Tongue (tissue), 1 donor: ENCODE measurements at regions not wholly inside any gene's neighbourhood (a gene's known extent, or its start where the extent isn't known, plus 50 kb on each side); places are given as distances from the start of the nearest gene placed in this dataset.
"Not testable (repeated sequence)": the region's sequence is repeated elsewhere in the genome, so short reads cannot be mapped to it uniquely, and the experiment has no call there.

Source experiments
- DNase-seq: peaks from one replicate; pipeline ENCODE4 v3.0.0-alpha.2; 2015

- no peak for DNase-seq
Observed at GRCh38 chr16:52787709-52788108, 240.8 kb upstream of the TOX3 start.

- DNase-seq, result no peak
Observed at GRCh38 chr16:52786091-52786490, 239.1 kb upstream of the TOX3 start.

GRCh38 chr16:52785653-52786052 is 238.7 kb upstream of the TOX3 start:
- DNase-seq, result no peak

GRCh38 chr16:52783616-52784015 is 236.7 kb upstream of the TOX3 start:
- DNase-seq, result no peak

- DNase-seq, result no peak
Observed at GRCh38 chr16:52781005-52781630, 234.2 kb upstream of the TOX3 start.

GRCh38 chr16:52773026-52773425 is 226.1 kb upstream of the TOX3 start:
- no peak for DNase-seq

GRCh38 chr16:52770828-52771227 is 223.9 kb upstream of the TOX3 start:
- DNase-seq, result no peak

- DNase-seq, result no peak
Observed at GRCh38 chr16:52758473-52758855, 211.5 kb upstream of the TOX3 start.

GRCh38 chr16:52757746-52758472 is 211.0 kb upstream of the TOX3 start:
- DNase-seq, result no peak

- no peak for DNase-seq
Observed at GRCh38 chr16:52756812-52757517, 210.0 kb upstream of the TOX3 start.

- no peak for DNase-seq
Observed at GRCh38 chr16:52755396-52755795, 208.5 kb upstream of the TOX3 start.

GRCh38 chr16:52751035-52751434 is 204.1 kb upstream of the TOX3 start:
- no peak for DNase-seq

- no peak for DNase-seq
Observed at GRCh38 chr16:52748741-52749140, 201.8 kb upstream of the TOX3 start.

GRCh38 chr16:52747088-52747595 is 200.2 kb upstream of the TOX3 start:
- DNase-seq, result no peak

- DNase-seq, result no peak
Observed at GRCh38 chr16:52743707-52744106, 196.8 kb upstream of the TOX3 start.

- no peak for DNase-seq
Observed at GRCh38 chr16:52742608-52743170, 195.7 kb upstream of the TOX3 start.

GRCh38 chr16:52742052-52742451 is 195.1 kb upstream of the TOX3 start:
- DNase-seq, result no peak

GRCh38 chr16:52741351-52741750 is 194.4 kb upstream of the TOX3 start:
- no peak for DNase-seq

- no peak for DNase-seq
Observed at GRCh38 chr16:52740766-52741165, 193.8 kb upstream of the TOX3 start.

GRCh38 chr16:52740333-52740732 is 193.4 kb upstream of the TOX3 start:
- DNase-seq, result no peak

GRCh38 chr16:52738992-52739391 is 192.0 kb upstream of the TOX3 start:
- not testable (repeated sequence) for DNase-seq

- DNase-seq, result no peak
Observed at GRCh38 chr16:52731219-52731875, 184.4 kb upstream of the TOX3 start.
